Ishikawa (cell line): ENCODE measurements at regions not wholly inside any gene's neighbourhood (a gene's known extent, or its start where the extent isn't known, plus 50 kb on each side); places are given as distances from the start of the nearest gene placed in this dataset.

Source experiments
- CEBPB ChIP-seq: IDR thresholded peaks from 2 replicates; pipeline ENCODE4 v1.6.1; 2012
- CREB1 ChIP-seq: IDR thresholded peaks from 2 replicates; pipeline ENCODE4 v1.6.1; 2012; ENCODE audit warnings: low read depth
- EGR1 ChIP-seq: IDR thresholded peaks from 2 replicates; pipeline ENCODE4 v1.6.1; 2012
- EP300 ChIP-seq: IDR thresholded peaks from 2 replicates; pipeline ENCODE4 v1.6.1; 2012; ENCODE audit warnings: borderline replicate concordance
- FOXM1 ChIP-seq: IDR thresholded peaks from 2 replicates; pipeline ENCODE4 v1.6.1; 2012; ENCODE audit warnings: low read depth, borderline replicate concordance
- NFIC ChIP-seq: IDR thresholded peaks from 2 replicates; pipeline ENCODE4 v1.6.1; 2012
- RAD21 ChIP-seq: IDR thresholded peaks from 2 replicates; pipeline ENCODE4 v1.6.1; 2012; ENCODE audit warnings: low read depth
- REST ChIP-seq: IDR thresholded peaks from 2 replicates; pipeline ENCODE4 v1.6.1; 2012; ENCODE audit warnings: low read depth, mild to moderate bottlenecking
- TAF1 ChIP-seq: IDR thresholded peaks from 2 replicates; pipeline ENCODE4 v1.6.1; 2012; ENCODE audit warnings: low read depth, mild to moderate bottlenecking
- USF1 ChIP-seq: IDR thresholded peaks from 2 replicates; pipeline ENCODE4 v1.6.1; 2012
- YY1 ChIP-seq: IDR thresholded peaks from 2 replicates; pipeline ENCODE4 v1.6.1; 2012; ENCODE audit warnings: low read depth
- ZBTB7A ChIP-seq: IDR thresholded peaks from 2 replicates; pipeline ENCODE4 v1.6.1; 2012; ENCODE audit warnings: low read depth
- TF ChIP-seq, protein P1 (sequence below): IDR thresholded peaks from 2 replicates; pipeline ENCODE4 v1.6.1; 2012

DNA sequence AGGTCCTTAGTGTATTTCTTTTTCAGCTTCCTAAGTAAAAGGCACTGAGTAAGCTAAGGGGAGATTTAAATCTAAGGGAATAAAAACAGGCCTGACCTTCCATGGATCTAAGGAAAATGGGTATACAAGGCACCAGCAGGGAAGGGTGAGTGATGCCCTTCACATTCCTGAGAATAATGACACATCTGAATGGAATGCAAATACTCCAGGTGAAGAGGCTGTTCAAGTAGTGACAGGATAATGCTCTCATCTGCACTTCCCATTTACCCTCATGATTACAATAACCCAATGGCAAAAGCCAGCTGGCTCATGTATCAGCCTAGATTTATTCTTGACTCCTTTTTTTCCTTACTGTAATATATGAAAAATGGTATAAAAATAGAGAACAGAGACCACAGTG, 216.2 kb upstream of the ACTBL2 start:
- TF ChIP-seq CEBPB (no peak), EP300 (no peak), ZBTB7A (no peak), REST (no peak), TAF1 (no peak), RAD21 (no peak), NFIC (no peak), USF1 (no peak), YY1 (no peak), EGR1 (no peak), FOXM1 (no peak), CREB1 (no peak)
- TF ChIP-seq, protein P1, sequence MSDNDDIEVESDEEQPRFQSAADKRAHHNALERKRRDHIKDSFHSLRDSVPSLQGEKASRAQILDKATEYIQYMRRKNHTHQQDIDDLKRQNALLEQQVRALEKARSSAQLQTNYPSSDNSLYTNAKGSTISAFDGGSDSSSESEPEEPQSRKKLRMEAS, result no peak
